ENCODE measurements at regions not wholly inside any gene's neighbourhood (a gene's known extent, or its start where the extent isn't known, plus 50 kb on each side); places are given as distances from the start of the nearest gene placed in this dataset.

GRCh38 chr1:193537266-193538002, 351.0 kb upstream of the B3GALT2 start:
- DNase-seq, result peak in 1 of 2 donors; percentile 46
- no peak for FAIRE-seq
- Histone ChIP-seq H3K4me1 (ENCODE audit: control insufficient read depth in 3 of 3, insufficient read depth in 2 of 3, low read depth in 1 of 3, low read length in 2 of 3) (peaks cover 0 to 2% (median 0%) of the 10 kb centered on the region in 3 donors), H3K9me3 (ENCODE audit: control insufficient read depth in 2 of 2, insufficient read depth in 1 of 2, low read depth in 1 of 2, low read length in 1 of 2) (no peaks in the 10 kb centered on the region), H3K27ac (ENCODE audit: low read depth in 1 of 3, low read length in 2 of 3) (no peak overlapping the region), H3K27me3 (ENCODE audit: control insufficient read depth in 3 of 3, insufficient read depth in 3 of 3, low read length in 3 of 3) (no peaks in the 10 kb centered on the region), H3K36me3 (ENCODE audit: control insufficient read depth in 3 of 3, insufficient read depth in 2 of 3, low read depth in 1 of 3, low read length in 3 of 3) (no peaks in the 10 kb centered on the region), H3K4me3 (ENCODE audit: low read depth in 1 of 3, low read length in 3 of 3) (no peak overlapping the region)
- 40 to 54% (median 46%) methylated on average over 7 of the region's 7 CpGs for WGBS, 3 donors

- no peak for FAIRE-seq
- Histone ChIP-seq H3K27me3 (ENCODE audit: control insufficient read depth in 3 of 3, insufficient read depth in 3 of 3, low read length in 3 of 3) (no peaks in the 10 kb centered on the region), H3K4me3 (ENCODE audit: low read depth in 1 of 3, low read length in 3 of 3) (no peak overlapping the region), H3K9me3 (ENCODE audit: control insufficient read depth in 2 of 2, insufficient read depth in 1 of 2, low read depth in 1 of 2, low read length in 1 of 2) (no peaks in the 10 kb centered on the region), H3K4me1 (ENCODE audit: control insufficient read depth in 3 of 3, insufficient read depth in 2 of 3, low read depth in 1 of 3, low read length in 2 of 3) (no peaks in the 10 kb centered on the region), H3K36me3 (ENCODE audit: control insufficient read depth in 3 of 3, insufficient read depth in 2 of 3, low read depth in 1 of 3, low read length in 3 of 3) (no peaks in the 10 kb centered on the region), H3K27ac (ENCODE audit: low read depth in 1 of 3, low read length in 2 of 3) (no peak overlapping the region)
- 69 to 89% (median 86%) methylated on average over 6 of the region's 6 CpGs for WGBS, 3 donors
- no peak for DNase-seq
These were observed 347.4 kb upstream of the B3GALT2 start for GRCh38 chr1:193533853-193534252.

- WGBS, 3 donors, result 78 to 88% (median 87%) methylated on average over 3 of the region's 3 CpGs
- FAIRE-seq, result no peak
These were observed 339.7 kb upstream of the B3GALT2 start for GRCh38 chr1:193525917-193526710.

GRCh38 chr1:193525411-193525810, 339.0 kb upstream of the B3GALT2 start:
- Histone ChIP-seq H3K36me3 (ENCODE audit: control insufficient read depth in 3 of 3, insufficient read depth in 2 of 3, low read depth in 1 of 3, low read length in 3 of 3) (no peaks in the 10 kb centered on the region), H3K9me3 (ENCODE audit: control insufficient read depth in 2 of 2, insufficient read depth in 1 of 2, low read depth in 1 of 2, low read length in 1 of 2) (no peaks in the 10 kb centered on the region), H3K4me3 (ENCODE audit: low read depth in 1 of 3, low read length in 3 of 3) (no peak overlapping the region), H3K27ac (ENCODE audit: low read depth in 1 of 3, low read length in 2 of 3) (no peak overlapping the region), H3K4me1 (ENCODE audit: control insufficient read depth in 3 of 3, insufficient read depth in 2 of 3, low read depth in 1 of 3, low read length in 2 of 3) (no peaks in the 10 kb centered on the region), H3K27me3 (ENCODE audit: control insufficient read depth in 3 of 3, insufficient read depth in 3 of 3, low read length in 3 of 3) (no peaks in the 10 kb centered on the region)
- FAIRE-seq (no peak), DNase-seq (no peak)

More at GRCh38 chr1:193525917-193526710, 339.7 kb upstream of the B3GALT2 start:
- Histone ChIP-seq H3K36me3 (ENCODE audit: control insufficient read depth in 3 of 3, insufficient read depth in 2 of 3, low read depth in 1 of 3, low read length in 3 of 3) (no peaks in the 10 kb centered on the region), H3K9me3 (ENCODE audit: control insufficient read depth in 2 of 2, insufficient read depth in 1 of 2, low read depth in 1 of 2, low read length in 1 of 2) (no peaks in the 10 kb centered on the region), H3K4me3 (ENCODE audit: low read depth in 1 of 3, low read length in 3 of 3) (no peak overlapping the region), H3K27ac (ENCODE audit: low read depth in 1 of 3, low read length in 2 of 3) (no peak overlapping the region), H3K27me3 (ENCODE audit: control insufficient read depth in 3 of 3, insufficient read depth in 3 of 3, low read length in 3 of 3) (no peaks in the 10 kb centered on the region), H3K4me1 (ENCODE audit: control insufficient read depth in 3 of 3, insufficient read depth in 2 of 3, low read depth in 1 of 3, low read length in 2 of 3) (no peaks in the 10 kb centered on the region)
- DNase-seq, result no peak

GRCh38 chr1:193524616-193525015, 338.2 kb upstream of the B3GALT2 start:
- H3K4me1 ChIP-seq (ENCODE audit: control insufficient read depth in 3 of 3, insufficient read depth in 2 of 3, low read depth in 1 of 3, low read length in 2 of 3), result no peaks in the 10 kb centered on the region
- H3K27ac ChIP-seq (ENCODE audit: low read depth in 1 of 3, low read length in 2 of 3), result no peak overlapping the region
- no peak for DNase-seq
- H3K36me3 ChIP-seq (ENCODE audit: control insufficient read depth in 3 of 3, insufficient read depth in 2 of 3, low read depth in 1 of 3, low read length in 3 of 3), result no peaks in the 10 kb centered on the region
- no peaks in the 10 kb centered on the region for H3K9me3 ChIP-seq (ENCODE audit: control insufficient read depth in 2 of 2, insufficient read depth in 1 of 2, low read depth in 1 of 2, low read length in 1 of 2)
- H3K27me3 ChIP-seq (ENCODE audit: control insufficient read depth in 3 of 3, insufficient read depth in 3 of 3, low read length in 3 of 3), result no peaks in the 10 kb centered on the region
- WGBS, 3 donors, result 92 to 95% (median 93%) methylated on average over 2 of the region's 2 CpGs
- H3K4me3 ChIP-seq (ENCODE audit: low read depth in 1 of 3, low read length in 3 of 3), result no peak overlapping the region
- FAIRE-seq, result no peak

- no peak overlapping the region for H3K4me3 ChIP-seq (ENCODE audit: low read depth in 1 of 3, low read length in 3 of 3)
- H3K27ac ChIP-seq (ENCODE audit: low read depth in 1 of 3, low read length in 2 of 3), result no peak overlapping the region
- no peaks in the 10 kb centered on the region for H3K9me3 ChIP-seq (ENCODE audit: control insufficient read depth in 2 of 2, insufficient read depth in 1 of 2, low read depth in 1 of 2, low read length in 1 of 2)
- no peaks in the 10 kb centered on the region for H3K36me3 ChIP-seq (ENCODE audit: control insufficient read depth in 3 of 3, insufficient read depth in 2 of 3, low read depth in 1 of 3, low read length in 3 of 3)
- FAIRE-seq (no peak), DNase-seq (no peak)
- no peaks in the 10 kb centered on the region for H3K27me3 ChIP-seq (ENCODE audit: control insufficient read depth in 3 of 3, insufficient read depth in 3 of 3, low read length in 3 of 3)
- WGBS, 3 donors, result 64 to 94% (median 70%) methylated on average over 2 of the region's 2 CpGs
- H3K4me1 ChIP-seq (ENCODE audit: control insufficient read depth in 3 of 3, insufficient read depth in 2 of 3, low read depth in 1 of 3, low read length in 2 of 3), result no peaks in the 10 kb centered on the region
These were observed 337.6 kb upstream of the B3GALT2 start for GRCh38 chr1:193524021-193524420.

GRCh38 chr1:193520472-193520871, 334.1 kb upstream of the B3GALT2 start:
- Histone ChIP-seq H3K4me1 (ENCODE audit: control insufficient read depth in 3 of 3, insufficient read depth in 2 of 3, low read depth in 1 of 3, low read length in 2 of 3) (no peaks in the 10 kb centered on the region), H3K4me3 (ENCODE audit: low read depth in 1 of 3, low read length in 3 of 3) (no peak overlapping the region), H3K36me3 (ENCODE audit: control insufficient read depth in 3 of 3, insufficient read depth in 2 of 3, low read depth in 1 of 3, low read length in 3 of 3) (no peaks in the 10 kb centered on the region), H3K9me3 (ENCODE audit: control insufficient read depth in 2 of 2, insufficient read depth in 1 of 2, low read depth in 1 of 2, low read length in 1 of 2) (no peaks in the 10 kb centered on the region), H3K27ac (ENCODE audit: low read depth in 1 of 3, low read length in 2 of 3) (no peak overlapping the region), H3K27me3 (ENCODE audit: control insufficient read depth in 3 of 3, insufficient read depth in 3 of 3, low read length in 3 of 3) (no peaks in the 10 kb centered on the region)
- FAIRE-seq (no peak), DNase-seq (no peak)
- 84 to 90% (median 85%) methylated on average over 3 of the region's 3 CpGs for WGBS, 3 donors

GRCh38 chr1:193519922-193520321, 333.5 kb upstream of the B3GALT2 start:
- Histone ChIP-seq H3K9me3 (ENCODE audit: control insufficient read depth in 2 of 2, insufficient read depth in 1 of 2, low read depth in 1 of 2, low read length in 1 of 2) (no peaks in the 10 kb centered on the region), H3K4me1 (ENCODE audit: control insufficient read depth in 3 of 3, insufficient read depth in 2 of 3, low read depth in 1 of 3, low read length in 2 of 3) (no peaks in the 10 kb centered on the region), H3K4me3 (ENCODE audit: low read depth in 1 of 3, low read length in 3 of 3) (no peak overlapping the region), H3K27me3 (ENCODE audit: control insufficient read depth in 3 of 3, insufficient read depth in 3 of 3, low read length in 3 of 3) (no peaks in the 10 kb centered on the region), H3K27ac (ENCODE audit: low read depth in 1 of 3, low read length in 2 of 3) (no peak overlapping the region), H3K36me3 (ENCODE audit: control insufficient read depth in 3 of 3, insufficient read depth in 2 of 3, low read depth in 1 of 3, low read length in 3 of 3) (no peaks in the 10 kb centered on the region)
- WGBS, 3 donors, result 94 to 98% (median 97%) methylated on average over 5 of the region's 5 CpGs
- no peak for DNase-seq
- FAIRE-seq, result no peak
